GM10266 (cell line): ENCODE measurements at regions not wholly inside any gene's neighbourhood (a gene's known extent, or its start where the extent isn't known, plus 50 kb on each side); places are given as distances from the start of the nearest gene placed in this dataset.

ENCODE experiments used
- DNase-seq: peaks from one replicate; pipeline ENCODE4 v3.0.0; 2012; ENCODE audit errors: extremely low spot score
- CTCF ChIP-seq: IDR thresholded peaks from 2 replicates; pipeline ENCODE4 v1.5.1; 2012; ENCODE audit warnings: mild to moderate bottlenecking, low read depth; ENCODE audit not compliant: control insufficient read depth, insufficient read depth; ENCODE audit errors: missing control alignments

GRCh38 chr18:46293742-46294181, 189.6 kb downstream of the HAUS1 start:
- DNase-seq: no peak
- no peak for TF ChIP-seq CTCF

GRCh38 chr18:46294318-46294717, 190.1 kb downstream of the HAUS1 start:
- no peak for DNase-seq
- TF ChIP-seq CTCF: no peak

- DNase-seq: no peak
These were observed 190.6 kb downstream of the HAUS1 start for GRCh38 chr18:46294751-46295150.

GRCh38 chr18:46295416-46295815, 191.2 kb downstream of the HAUS1 start:
- no peak for DNase-seq
- TF ChIP-seq CTCF: no peak

More at GRCh38 chr18:46294751-46295150, 190.6 kb downstream of the HAUS1 start:
- no peak for TF ChIP-seq CTCF

- DNase-seq: no peak
- TF ChIP-seq CTCF: no peak
These were observed 192.5 kb downstream of the HAUS1 start for GRCh38 chr18:46296656-46297055.

DNA sequence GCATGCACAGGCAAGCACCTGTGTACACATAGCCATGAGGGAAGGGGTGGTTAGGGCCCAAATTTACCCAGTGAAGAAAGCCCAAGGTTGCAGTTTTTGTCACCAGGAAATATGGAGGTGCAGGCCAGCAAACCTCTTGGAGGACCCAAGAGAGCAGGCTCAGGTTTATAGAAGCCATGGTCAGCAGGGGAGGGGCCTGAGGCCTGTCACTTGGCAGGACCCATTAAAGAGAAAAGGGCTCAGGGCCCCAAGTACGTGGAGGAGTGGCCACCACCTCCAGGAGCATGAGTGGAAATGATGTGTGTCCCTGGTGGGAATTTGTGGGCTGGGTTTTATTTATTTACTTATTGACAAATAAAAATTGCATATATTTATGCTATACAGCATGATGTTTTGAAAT, 192.9 kb downstream of the HAUS1 start:
- DNase-seq: no peak
- no peak for TF ChIP-seq CTCF

DNA sequence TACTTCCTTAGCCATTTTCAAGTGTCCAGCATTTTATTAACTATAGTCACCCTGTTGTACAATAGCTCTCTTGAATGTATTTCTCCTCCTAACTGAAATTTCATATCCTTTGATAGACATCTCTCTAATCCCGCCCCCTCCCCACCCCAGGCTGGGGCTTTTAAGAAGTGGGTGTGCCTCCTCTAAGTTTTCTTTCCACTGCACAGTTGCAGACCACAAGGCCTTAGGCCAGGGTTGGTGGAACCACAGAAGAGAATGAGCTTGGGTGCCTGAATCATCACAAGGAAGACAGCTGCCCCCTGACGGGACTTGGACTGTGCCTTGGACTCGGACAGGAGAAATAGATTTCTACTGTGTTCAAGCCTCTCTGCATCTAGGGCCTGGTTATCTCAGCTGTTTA, 193.4 kb downstream of the HAUS1 start:
- no peak for TF ChIP-seq CTCF
- DNase-seq: no peak

GRCh38 chr18:46298511-46298910, 194.3 kb downstream of the HAUS1 start:
- no peak for TF ChIP-seq CTCF

More at GRCh38 chr18:46298511-46298910, 194.3 kb downstream of the HAUS1 start:
- no peak for DNase-seq
